GM23338 (cell line): ENCODE measurements at regions not wholly inside any gene's neighbourhood (a gene's known extent, or its start where the extent isn't known, plus 50 kb on each side); places are given as distances from the start of the nearest gene placed in this dataset.

Experiments used
- ATAC-seq: fragments of 200-7000 bp; cut with Tn5 transposase; 3 replicates; pipeline ENCODE4 v1.9.1; 2020
- DNase-seq: peaks from one replicate; pipeline ENCODE4 v3.0.0-alpha.2; 2015; ENCODE audit warnings: low spot score
- H2AFZ ChIP-seq: fragments of 200-600 bp; sonication (generic); 2 replicates; pipeline ENCODE4 v1.8.0; 2016; ENCODE audit warnings: antibody characterized with exemption, mild to moderate bottlenecking, moderate library complexity
- H3F3A ChIP-seq: fragments of 200-600 bp; sonication (generic); replicated peaks from 2 replicates; pipeline ENCODE4 v1.8.0; 2017; ENCODE audit warnings: antibody characterized with exemption, mixed run types, low read depth
- H3K27ac ChIP-seq: fragments of 200-600 bp; sonication (generic); 2 replicates; pipeline ENCODE4 v1.6.1; 2016; ENCODE audit warnings: low read depth
- H3K27me3 ChIP-seq: fragments of 200-600 bp; sonication (generic); 2 replicates; pipeline ENCODE4 v1.8.0; 2016; ENCODE audit warnings: mild to moderate bottlenecking, mixed run types, moderate library complexity; ENCODE audit not compliant: insufficient read depth
- H3K36me3 ChIP-seq: fragments of 200-600 bp; sonication (generic); 2 replicates; pipeline ENCODE4 v1.8.0; 2016; ENCODE audit warnings: mild to moderate bottlenecking; ENCODE audit not compliant: insufficient read depth
- H3K4me1 ChIP-seq: fragments of 200-600 bp; sonication (generic); 2 replicates; pipeline ENCODE4 v1.8.0; 2016; ENCODE audit warnings: mild to moderate bottlenecking, moderate library complexity; ENCODE audit not compliant: insufficient read depth
- H3K4me2 ChIP-seq: fragments of 200-600 bp; sonication (generic); 2 replicates; pipeline ENCODE4 v1.7.1; 2017; ENCODE audit warnings: mixed run types
- H3K4me3 ChIP-seq: fragments of 200-600 bp; sonication (generic); 2 replicates; pipeline ENCODE4 v1.6.1; 2016; ENCODE audit warnings: mixed run types
- H3K79me2 ChIP-seq: fragments of 200-600 bp; sonication (generic); replicated peaks from 2 replicates; pipeline ENCODE4 v1.8.0; 2017; ENCODE audit warnings: mild to moderate bottlenecking; ENCODE audit not compliant: insufficient read depth
- H3K9me2 ChIP-seq: fragments of 200-600 bp; sonication (generic); 2 replicates; pipeline ENCODE4 v1.8.0; 2017; ENCODE audit not compliant: insufficient read depth
- H4K20me1 ChIP-seq: fragments of 200-600 bp; sonication (generic); replicated peaks from 2 replicates; pipeline ENCODE4 v1.8.0; 2017; ENCODE audit warnings: mild to moderate bottlenecking; ENCODE audit not compliant: insufficient read depth
- H3K27ac Mint-ChIP-seq: 2 replicates; pipeline ENCODE4 v1.8.0; 2020; ENCODE audit warnings: inconsistent platforms, mild to moderate bottlenecking, moderate library complexity, mixed read lengths
- H3K27me3 Mint-ChIP-seq: 3 replicates; pipeline ENCODE4 v1.8.0; 2022; ENCODE audit warnings: low read depth, mild to moderate bottlenecking, moderate library complexity, mixed read lengths, inconsistent platforms; ENCODE audit not compliant: insufficient read depth, poor library complexity
- H3K36me3 Mint-ChIP-seq: 3 replicates; pipeline ENCODE4 v1.8.0; 2021; ENCODE audit warnings: low read depth, mild to moderate bottlenecking, inconsistent platforms, moderate library complexity, mixed read lengths
- H3K4me1 Mint-ChIP-seq: 3 replicates; pipeline ENCODE4 v1.8.0; 2020; ENCODE audit warnings: mild to moderate bottlenecking, inconsistent platforms, mixed read lengths
- H3K4me3 Mint-ChIP-seq: 3 replicates; pipeline ENCODE4 v1.8.0; 2021; ENCODE audit warnings: moderate library complexity, mild to moderate bottlenecking, inconsistent platforms, mixed read lengths
- H3K9me3 Mint-ChIP-seq: 3 replicates; pipeline ENCODE4 v1.8.0; 2020; ENCODE audit warnings: moderate library complexity, mild to moderate bottlenecking, inconsistent platforms, mixed read lengths
- CREB1 ChIP-seq: fragments of 250-450 bp; sonication (Bioruptor Pico); IDR thresholded peaks from 2 replicates; pipeline ENCODE4 v1.5.0; 2020; ENCODE audit warnings: low read depth, mild to moderate bottlenecking, moderate library complexity
- NANOG ChIP-seq: IDR thresholded peaks from 2 replicates; pipeline ENCODE4 v1.6.1; 2016; ENCODE audit warnings: antibody characterized with exemption, borderline replicate concordance
- STAT1 ChIP-seq: IDR thresholded peaks from one replicate; pipeline ENCODE4 v1.6.1; 2016; ENCODE audit warnings: antibody characterized with exemption; ENCODE audit not compliant: unreplicated experiment
- ZNF114 ChIP-seq: fragments of 250-450 bp; sonication (Bioruptor Pico); IDR thresholded peaks from 2 replicates; pipeline ENCODE4 v1.5.0; 2020; ENCODE audit warnings: mild to moderate bottlenecking, moderate library complexity
- ZNF331 ChIP-seq: fragments of 250-450 bp; sonication (Bioruptor Pico); IDR thresholded peaks from 2 replicates; pipeline ENCODE4 v1.5.0; 2020; ENCODE audit warnings: low read depth, mild to moderate bottlenecking, moderate library complexity
- ZNF462 ChIP-seq: fragments of 250-450 bp; sonication (Bioruptor Pico); IDR thresholded peaks from 2 replicates; pipeline ENCODE4 v1.5.0; 2020; ENCODE audit warnings: mild to moderate bottlenecking, moderate library complexity
- TF ChIP-seq, protein P1 (sequence below): IDR thresholded peaks from one replicate; pipeline ENCODE4 v1.6.1; 2018; ENCODE audit warnings: antibody characterized with exemption; ENCODE audit not compliant: unreplicated experiment
- TF ChIP-seq, protein P2 (sequence below): IDR thresholded peaks from 2 replicates; pipeline ENCODE4 v1.6.1; 2016; ENCODE audit warnings: antibody characterized with exemption
- TF ChIP-seq, protein P3 (sequence below), 2 experiments: fragments of 200-600 bp in 1 of 2; sonication (generic) in 1 of 2; conservative IDR thresholded peaks; 2 replicates each; pipeline versions ENCODE4 v1.5.1 to v1.6.1; 2016 to 2017; ENCODE audit warnings: antibody characterized with exemption in 2 of 2, low read depth in 2 of 2, mild to moderate bottlenecking in 2 of 2, moderate library complexity in 1 of 2

- DNase-seq (no peak), ATAC-seq (no peak)
- Histone ChIP-seq H3K4me3 (no peak overlapping the region), H3K27me3 (no peaks in the 10 kb centered on the region), H3K79me2 (no peaks in the 10 kb centered on the region), H3K36me3 (no peaks in the 10 kb centered on the region), H4K20me1 (no peaks in the 10 kb centered on the region), H3K27ac (no peak overlapping the region), H3K4me1 (peaks cover 15% of the 10 kb centered on the region), H2AFZ (no peak overlapping the region), H3K4me2 (no peak overlapping the region), H3K9me2 (0 out of 2 replicates have a peak, but pooled peaks cover 9% of the 10 kb centered on the region), H3F3A (no peaks in the 10 kb centered on the region)
- peaks cover 16% of the 10 kb centered on the region for H3K4me1 Mint-ChIP-seq
- peaks cover 6% of the 10 kb centered on the region for H3K27me3 Mint-ChIP-seq
- no peak overlapping the region for H3K4me3 Mint-ChIP-seq
- no peak overlapping the region for H3K27ac Mint-ChIP-seq
- H3K36me3 Mint-ChIP-seq = no peaks in the 10 kb centered on the region; the same call in 2 of the 3 replicates
- no peak for TF ChIP-seq ZNF331 (CRISPR knock-in tag)
- TF ChIP-seq CREB1 = no peak
- no peak for TF ChIP-seq STAT1
- no peaks in the 10 kb centered on the region for H3K9me3 Mint-ChIP-seq
Observed at GRCh38 chr5:173768267-173768806, 119.8 kb upstream of the CPEB4 start.

DNA sequence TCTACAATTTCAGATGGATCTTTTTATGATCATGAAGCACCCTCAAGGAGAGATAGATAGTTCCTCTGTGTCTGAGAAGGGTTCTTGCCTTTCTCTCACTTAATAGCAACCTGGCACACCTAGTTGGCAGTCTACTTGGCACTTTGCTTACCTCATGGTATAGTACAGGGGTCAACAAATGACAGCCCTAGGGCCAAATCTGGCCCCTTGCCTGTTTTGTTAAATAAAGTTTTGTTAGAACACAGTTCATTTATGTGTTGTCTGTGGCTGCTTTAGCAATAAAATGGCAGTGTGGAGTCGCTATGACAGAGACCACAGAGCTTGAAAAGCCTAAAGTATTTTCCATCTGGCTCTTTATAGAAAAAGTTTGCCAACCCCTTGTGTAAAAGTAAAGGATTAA, 119.3 kb upstream of the CPEB4 start:
- Mint-ChIP-seq H3K9me3 (no peaks in the 10 kb centered on the region), H3K36me3 (no peaks in the 10 kb centered on the region; the same call in 2 of the 3 replicates), H3K27me3 (peaks cover 10% of the 10 kb centered on the region), H3K4me1 (peaks cover 16% of the 10 kb centered on the region), H3K4me3 (no peak overlapping the region), H3K27ac (no peak overlapping the region)
- Histone ChIP-seq H3K27ac (no peak overlapping the region), H3F3A (no peaks in the 10 kb centered on the region), H4K20me1 (no peaks in the 10 kb centered on the region), H3K27me3 (no peaks in the 10 kb centered on the region), H3K79me2 (no peaks in the 10 kb centered on the region), H3K9me2 (0 out of 2 replicates have a peak, but pooled peaks cover 9% of the 10 kb centered on the region), H3K36me3 (no peaks in the 10 kb centered on the region), H3K4me1 (peaks cover 15% of the 10 kb centered on the region), H3K4me3 (no peak overlapping the region), H2AFZ (no peak overlapping the region), H3K4me2 (no peak overlapping the region)
- DNase-seq = no peak
- TF ChIP-seq, protein P1, sequence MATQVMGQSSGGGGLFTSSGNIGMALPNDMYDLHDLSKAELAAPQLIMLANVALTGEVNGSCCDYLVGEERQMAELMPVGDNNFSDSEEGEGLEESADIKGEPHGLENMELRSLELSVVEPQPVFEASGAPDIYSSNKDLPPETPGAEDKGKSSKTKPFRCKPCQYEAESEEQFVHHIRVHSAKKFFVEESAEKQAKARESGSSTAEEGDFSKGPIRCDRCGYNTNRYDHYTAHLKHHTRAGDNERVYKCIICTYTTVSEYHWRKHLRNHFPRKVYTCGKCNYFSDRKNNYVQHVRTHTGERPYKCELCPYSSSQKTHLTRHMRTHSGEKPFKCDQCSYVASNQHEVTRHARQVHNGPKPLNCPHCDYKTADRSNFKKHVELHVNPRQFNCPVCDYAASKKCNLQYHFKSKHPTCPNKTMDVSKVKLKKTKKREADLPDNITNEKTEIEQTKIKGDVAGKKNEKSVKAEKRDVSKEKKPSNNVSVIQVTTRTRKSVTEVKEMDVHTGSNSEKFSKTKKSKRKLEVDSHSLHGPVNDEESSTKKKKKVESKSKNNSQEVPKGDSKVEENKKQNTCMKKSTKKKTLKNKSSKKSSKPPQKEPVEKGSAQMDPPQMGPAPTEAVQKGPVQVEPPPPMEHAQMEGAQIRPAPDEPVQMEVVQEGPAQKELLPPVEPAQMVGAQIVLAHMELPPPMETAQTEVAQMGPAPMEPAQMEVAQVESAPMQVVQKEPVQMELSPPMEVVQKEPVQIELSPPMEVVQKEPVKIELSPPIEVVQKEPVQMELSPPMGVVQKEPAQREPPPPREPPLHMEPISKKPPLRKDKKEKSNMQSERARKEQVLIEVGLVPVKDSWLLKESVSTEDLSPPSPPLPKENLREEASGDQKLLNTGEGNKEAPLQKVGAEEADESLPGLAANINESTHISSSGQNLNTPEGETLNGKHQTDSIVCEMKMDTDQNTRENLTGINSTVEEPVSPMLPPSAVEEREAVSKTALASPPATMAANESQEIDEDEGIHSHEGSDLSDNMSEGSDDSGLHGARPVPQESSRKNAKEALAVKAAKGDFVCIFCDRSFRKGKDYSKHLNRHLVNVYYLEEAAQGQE = no peak
- TF ChIP-seq CREB1 (no peak), ZNF462 (CRISPR knock-in tag) (no peak), STAT1 (no peak), NANOG (no peak), ZNF331 (CRISPR knock-in tag) (no peak), ZNF114 (CRISPR knock-in tag) (no peak)
- TF ChIP-seq, protein P2, sequence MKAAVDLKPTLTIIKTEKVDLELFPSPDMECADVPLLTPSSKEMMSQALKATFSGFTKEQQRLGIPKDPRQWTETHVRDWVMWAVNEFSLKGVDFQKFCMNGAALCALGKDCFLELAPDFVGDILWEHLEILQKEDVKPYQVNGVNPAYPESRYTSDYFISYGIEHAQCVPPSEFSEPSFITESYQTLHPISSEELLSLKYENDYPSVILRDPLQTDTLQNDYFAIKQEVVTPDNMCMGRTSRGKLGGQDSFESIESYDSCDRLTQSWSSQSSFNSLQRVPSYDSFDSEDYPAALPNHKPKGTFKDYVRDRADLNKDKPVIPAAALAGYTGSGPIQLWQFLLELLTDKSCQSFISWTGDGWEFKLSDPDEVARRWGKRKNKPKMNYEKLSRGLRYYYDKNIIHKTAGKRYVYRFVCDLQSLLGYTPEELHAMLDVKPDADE = no peak
- TF ChIP-seq, protein P3, sequence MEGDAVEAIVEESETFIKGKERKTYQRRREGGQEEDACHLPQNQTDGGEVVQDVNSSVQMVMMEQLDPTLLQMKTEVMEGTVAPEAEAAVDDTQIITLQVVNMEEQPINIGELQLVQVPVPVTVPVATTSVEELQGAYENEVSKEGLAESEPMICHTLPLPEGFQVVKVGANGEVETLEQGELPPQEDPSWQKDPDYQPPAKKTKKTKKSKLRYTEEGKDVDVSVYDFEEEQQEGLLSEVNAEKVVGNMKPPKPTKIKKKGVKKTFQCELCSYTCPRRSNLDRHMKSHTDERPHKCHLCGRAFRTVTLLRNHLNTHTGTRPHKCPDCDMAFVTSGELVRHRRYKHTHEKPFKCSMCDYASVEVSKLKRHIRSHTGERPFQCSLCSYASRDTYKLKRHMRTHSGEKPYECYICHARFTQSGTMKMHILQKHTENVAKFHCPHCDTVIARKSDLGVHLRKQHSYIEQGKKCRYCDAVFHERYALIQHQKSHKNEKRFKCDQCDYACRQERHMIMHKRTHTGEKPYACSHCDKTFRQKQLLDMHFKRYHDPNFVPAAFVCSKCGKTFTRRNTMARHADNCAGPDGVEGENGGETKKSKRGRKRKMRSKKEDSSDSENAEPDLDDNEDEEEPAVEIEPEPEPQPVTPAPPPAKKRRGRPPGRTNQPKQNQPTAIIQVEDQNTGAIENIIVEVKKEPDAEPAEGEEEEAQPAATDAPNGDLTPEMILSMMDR (conservative IDR thresholded peaks at IDR 0.05; ENCODE audit: low read depth in 2 of 2) = no peak
- no peak for ATAC-seq
